Uterus (tissue), 3 donors: ENCODE measurements at regions not wholly inside any gene's neighbourhood (a gene's known extent, or its start where the extent isn't known, plus 50 kb on each side); places are given as distances from the start of the nearest gene placed in this dataset.

Experiments
- DNase-seq, 2 donors: peaks; one replicate each; pipeline ENCODE4 v3.0.0-alpha.2; 2019 to 2020
- H3K27ac ChIP-seq, 2 donors: fragments of 200-600 bp; sonication (generic); 1 replicate in 1 of 2; 2 replicates in 1 of 2; pipeline ENCODE4 v1.5.1; 2016 to 2018
- H3K27me3 ChIP-seq, 2 donors: fragments of 200-600 bp; sonication (generic); one replicate each; pipeline ENCODE4 v1.5.1; 2018 to 2019; ENCODE audit warnings: control low read depth in 1 of 2
- H3K36me3 ChIP-seq, 2 donors: fragments of 200-600 bp; sonication (generic); one replicate each; pipeline ENCODE4 v1.5.1; 2019; ENCODE audit warnings: control low read depth in 1 of 2
- H3K4me1 ChIP-seq, 2 donors: fragments of 200-600 bp; sonication (generic); one replicate each; pipeline ENCODE4 v1.5.1; 2018 to 2019; ENCODE audit warnings: control low read depth in 1 of 2
- H3K4me3 ChIP-seq, 2 donors: fragments of 200-600 bp; sonication (generic); 1 replicate in 1 of 2; 2 replicates in 1 of 2; pipeline ENCODE4 v1.5.1; 2018 to 2019; ENCODE audit warnings: mild to moderate bottlenecking in 1 of 2
- H3K9me3 ChIP-seq, 2 donors: fragments of 200-600 bp; sonication (generic); one replicate each; pipeline ENCODE4 v1.5.1; 2019; ENCODE audit warnings: control low read depth in 1 of 2
- CTCF ChIP-seq, 4 experiments: fragments of 200-600 bp in 2 of 4; fragments of 450-650 bp in 2 of 4; sonication (generic) in 2 of 4; IDR thresholded peaks; one replicate each; pipeline ENCODE4 v1.5.1; 2016 to 2019; ENCODE audit warnings: antibody characterized with exemption in 4 of 4, mild to moderate bottlenecking in 2 of 4, moderate library complexity in 1 of 4
- POLR2A ChIP-seq, 2 donors: fragments of 450-650 bp; IDR thresholded peaks; one replicate each; pipeline ENCODE4 v1.6.1; 2016; ENCODE audit warnings: antibody characterized with exemption in 2 of 2, mild to moderate bottlenecking in 1 of 2, moderate library complexity in 1 of 2
- intact Hi-C: fragments of 100-400 bp; cut with DNase I; formaldehyde crosslinking; loops from one replicate; pipeline ENCODE4 v1.15.1; 2023; ENCODE audit warnings: low total_unique reads
- donor health status: DM: yes; HTN: yes; CAD: no.

DNA sequence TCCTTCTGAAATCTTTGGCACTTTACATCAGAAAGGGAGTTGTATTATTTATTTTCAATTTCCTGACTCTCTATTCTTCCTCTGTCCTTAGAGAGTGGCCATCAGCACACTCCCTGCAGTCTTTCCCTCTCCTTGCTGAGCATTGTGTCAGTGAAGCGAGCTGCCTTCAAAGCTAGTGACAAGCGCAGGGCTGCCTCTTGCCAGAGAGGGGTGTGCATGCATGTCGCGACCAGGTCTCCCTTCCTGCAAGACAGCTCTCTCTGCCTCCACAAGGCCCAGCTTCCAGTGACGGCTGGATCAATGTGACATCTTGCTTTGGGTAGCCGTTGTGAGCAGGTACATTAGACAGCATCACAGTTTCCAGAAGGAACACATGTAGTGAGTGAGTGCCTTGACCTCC, 810.9 kb upstream of the TENM3 start:
- Histone ChIP-seq H3K4me3 (no peak overlapping the region), H3K4me1 (no peaks in the 10 kb centered on the region), H3K36me3 (no peaks in the 10 kb centered on the region), H3K27ac (no peak overlapping the region), H3K27me3 (no peaks in the 10 kb centered on the region), H3K9me3 (no peaks in the 10 kb centered on the region)
- TF ChIP-seq POLR2A (IDR thresholded peaks at IDR 0.05) (no peak), CTCF (IDR thresholded peaks at IDR 0.05) (no peak)
- DNase-seq = no peak
- intact Hi-C loops = no loop called here

GRCh38 chr4:181437895-181438294, 805.3 kb upstream of the TENM3 start:
- intact Hi-C loops = no loop called here

GRCh38 chr4:181438641-181439040, 804.6 kb upstream of the TENM3 start:
- no peak for DNase-seq
- Histone ChIP-seq H3K27me3 (no peaks in the 10 kb centered on the region), H3K27ac (no peak overlapping the region), H3K4me3 (no peak overlapping the region), H3K36me3 (no peaks in the 10 kb centered on the region), H3K4me1 (no peaks in the 10 kb centered on the region), H3K9me3 (no peaks in the 10 kb centered on the region)
- TF ChIP-seq POLR2A (IDR thresholded peaks at IDR 0.05) (no peak), CTCF (IDR thresholded peaks at IDR 0.05) (no peak)
- intact Hi-C loops = no loop called here

More at GRCh38 chr4:181437895-181438294, 805.3 kb upstream of the TENM3 start:
- Histone ChIP-seq H3K9me3 (no peaks in the 10 kb centered on the region), H3K27ac (no peak overlapping the region), H3K4me1 (no peaks in the 10 kb centered on the region), H3K36me3 (no peaks in the 10 kb centered on the region), H3K27me3 (no peaks in the 10 kb centered on the region), H3K4me3 (no peak overlapping the region)
- TF ChIP-seq POLR2A (IDR thresholded peaks at IDR 0.05) = no peak
- DNase-seq = no peak

GRCh38 chr4:181443021-181443420, 800.2 kb upstream of the TENM3 start:
- no peak for TF ChIP-seq CTCF (IDR thresholded peaks at IDR 0.05)
- no peak for TF ChIP-seq POLR2A (IDR thresholded peaks at IDR 0.05)
- H3K9me3 ChIP-seq = no peaks in the 10 kb centered on the region
- no peaks in the 10 kb centered on the region for H3K4me1 ChIP-seq
- H3K36me3 ChIP-seq = no peaks in the 10 kb centered on the region
- intact Hi-C loops = no loop called here
- no peak overlapping the region for H3K27ac ChIP-seq
- DNase-seq = no peak
- H3K27me3 ChIP-seq = no peaks in the 10 kb centered on the region
- H3K4me3 ChIP-seq = no peak overlapping the region

GRCh38 chr4:181465826-181466225, 777.4 kb upstream of the TENM3 start:
- TF ChIP-seq POLR2A (IDR thresholded peaks at IDR 0.05) (no peak), CTCF (IDR thresholded peaks at IDR 0.05) (no peak)
- H3K27ac ChIP-seq = no peak overlapping the region
- intact Hi-C loops = no loop called here
- no peaks in the 10 kb centered on the region for H3K9me3 ChIP-seq
- no peak for DNase-seq
- H3K27me3 ChIP-seq = no peaks in the 10 kb centered on the region
- H3K36me3 ChIP-seq = no peaks in the 10 kb centered on the region
- no peaks in the 10 kb centered on the region for H3K4me1 ChIP-seq
- H3K4me3 ChIP-seq = no peak overlapping the region

GRCh38 chr4:181468451-181468850, 774.8 kb upstream of the TENM3 start:
- DNase-seq = no peak
- no peaks in the 10 kb centered on the region for H3K27me3 ChIP-seq
- no peaks in the 10 kb centered on the region for H3K9me3 ChIP-seq
- no peaks in the 10 kb centered on the region for H3K36me3 ChIP-seq
- H3K27ac ChIP-seq = no peak overlapping the region
- TF ChIP-seq CTCF (IDR thresholded peaks at IDR 0.05) = no peak
- TF ChIP-seq POLR2A (IDR thresholded peaks at IDR 0.05) = no peak
- intact Hi-C loops = no loop called here
- H3K4me3 ChIP-seq = no peak overlapping the region
- H3K4me1 ChIP-seq = no peaks in the 10 kb centered on the region
